ENCODE measurements at regions not wholly inside any gene's neighbourhood (a gene's known extent, or its start where the extent isn't known, plus 50 kb on each side); places are given as distances from the start of the nearest gene placed in this dataset.

GRCh38 chr15:91710080-91710698 is 143.3 kb upstream of the SLCO3A1 start:
- no peak for ATAC-seq
- 53 to 78% methylated on average over 3 of the region's 3 CpGs for WGBS, 2 donors (ENCODE audit: low coverage in 1 of 2)
- Histone ChIP-seq H3K4me3 (no peak overlapping the region), H3K36me3 (no peaks in the 10 kb centered on the region), H3K27ac (no peak overlapping the region), H3K4me1 (peaks cover 0 to 12% (median 0%) of the 10 kb centered on the region in 3 donors), H3K27me3 (no peaks in the 10 kb centered on the region), H3K9me3 (no peaks in the 10 kb centered on the region)
- TF ChIP-seq CTCF (IDR thresholded peaks at IDR 0.05): no peak
- no peak for TF ChIP-seq POLR2A (IDR thresholded peaks at IDR 0.05)
- no peak for TF ChIP-seq EP300 (IDR thresholded peaks at IDR 0.05)
- TF ChIP-seq POLR2AphosphoS5 (IDR thresholded peaks at IDR 0.05): no peak

GRCh38 chr15:91711384-91712033 is 142.0 kb upstream of the SLCO3A1 start:
- WGBS, 2 donors (ENCODE audit: low coverage in 1 of 2): 81 to 84% methylated on average over 6 to 7 of the region's 9 CpGs
- Histone ChIP-seq H3K36me3 (no peaks in the 10 kb centered on the region), H3K27ac (no peak overlapping the region), H3K4me1 (peaks cover 0 to 2% (median 0%) of the 10 kb centered on the region in 3 donors), H3K9me3 (no peaks in the 10 kb centered on the region), H3K4me3 (no peak overlapping the region), H3K27me3 (no peaks in the 10 kb centered on the region)
- no peak for ATAC-seq
- no peak for TF ChIP-seq CTCF (IDR thresholded peaks at IDR 0.05)
- no peak for TF ChIP-seq POLR2AphosphoS5 (IDR thresholded peaks at IDR 0.05)
- TF ChIP-seq POLR2A (IDR thresholded peaks at IDR 0.05): no peak
- no peak for TF ChIP-seq EP300 (IDR thresholded peaks at IDR 0.05)

GRCh38 chr15:91712286-91712685 is 141.2 kb upstream of the SLCO3A1 start:
- Histone ChIP-seq H3K27ac (no peak overlapping the region), H3K36me3 (no peaks in the 10 kb centered on the region), H3K9me3 (no peaks in the 10 kb centered on the region), H3K27me3 (peaks cover 5% of the 10 kb centered on the region), H3K4me3 (no peak overlapping the region), H3K4me1 (no peaks in the 10 kb centered on the region)
- WGBS, 2 donors (ENCODE audit: low coverage in 1 of 2): 59 to 66% methylated on average over 3 to 5 of the region's 7 CpGs
- no peak for ATAC-seq
- TF ChIP-seq CTCF (IDR thresholded peaks at IDR 0.05): no peak
- no peak for TF ChIP-seq POLR2A (IDR thresholded peaks at IDR 0.05)
- no peak for TF ChIP-seq POLR2AphosphoS5 (IDR thresholded peaks at IDR 0.05)
- no peak for TF ChIP-seq EP300 (IDR thresholded peaks at IDR 0.05)

- TF ChIP-seq CTCF (IDR thresholded peaks at IDR 0.05): no peak
- no peak for TF ChIP-seq POLR2A (IDR thresholded peaks at IDR 0.05)
- TF ChIP-seq POLR2AphosphoS5 (IDR thresholded peaks at IDR 0.05): no peak
- TF ChIP-seq EP300 (IDR thresholded peaks at IDR 0.05): no peak
- no peaks in the 10 kb centered on the region for H3K36me3 ChIP-seq
- no peak overlapping the region for H3K27ac ChIP-seq
- H3K9me3 ChIP-seq: no peaks in the 10 kb centered on the region
- WGBS, 2 donors (ENCODE audit: low coverage in 1 of 2): 54 to 60% methylated on average over 3 of the region's 3 CpGs
- H3K27me3 ChIP-seq: peaks cover 12% of the 10 kb centered on the region
- H3K4me3 ChIP-seq: no peak overlapping the region
- no peak for ATAC-seq
- no peaks in the 10 kb centered on the region for H3K4me1 ChIP-seq
Observed at GRCh38 chr15:91716536-91716935, 137.0 kb upstream of the SLCO3A1 start.

GRCh38 chr15:91717811-91718210 is 135.7 kb upstream of the SLCO3A1 start:
- no peak overlapping the region for H3K27ac ChIP-seq
- no peak for TF ChIP-seq POLR2AphosphoS5 (IDR thresholded peaks at IDR 0.05)
- no peak for TF ChIP-seq EP300 (IDR thresholded peaks at IDR 0.05)
- TF ChIP-seq POLR2A (IDR thresholded peaks at IDR 0.05): no peak
- ATAC-seq: no peak
- no peaks in the 10 kb centered on the region for H3K36me3 ChIP-seq
- no peaks in the 10 kb centered on the region for H3K4me1 ChIP-seq
- WGBS, 2 donors (ENCODE audit: low coverage in 1 of 2): 77 to 88% methylated on average over 2 to 3 of the region's 3 CpGs
- no peaks in the 10 kb centered on the region for H3K9me3 ChIP-seq
- H3K4me3 ChIP-seq: no peak overlapping the region
- peaks cover 12% of the 10 kb centered on the region for H3K27me3 ChIP-seq

Measured in gastroesophageal sphincter (tissue), 4 donors.